ENCODE measurements at regions not wholly inside any gene's neighbourhood (a gene's known extent, or its start where the extent isn't known, plus 50 kb on each side); places are given as distances from the start of the nearest gene placed in this dataset.

- peaks cover 5% of the 10 kb centered on the region for H3K9me3 Mint-ChIP-seq
- no peak for ATAC-seq
- H3K27ac Mint-ChIP-seq, result no peak overlapping the region
These were observed 395.8 kb upstream of the DMD start for GRCh38 chrX:33607042-33607595.

More at GRCh38 chrX:33607042-33607595, 395.8 kb upstream of the DMD start:
- ChIA-PET CTCF (no interaction called here), POLR2A (interaction anchor here (0.6 kb wide), 1 partner anchor 897 kb away, joined by 3 read pairs; no protein-coding TSS in a partner anchor)
- DNase-seq (ENCODE audit: low spot score), result no peak
- H3K27me3 Mint-ChIP-seq (ENCODE audit: low read depth), result no peaks in the 10 kb centered on the region
- TF ChIP-seq TP53 (CRISPR knock-in tag; IDR thresholded peaks at IDR 0.05) (no peak), ZNF425 (CRISPR knock-in tag; conservative IDR thresholded peaks at IDR 0.05) (no peak), PRDM15 (CRISPR knock-in tag; IDR thresholded peaks at IDR 0.05) (no peak), NR1H2 (CRISPR knock-in tag; IDR thresholded peaks at IDR 0.05) (no peak), NFE2L1 (CRISPR knock-in tag; IDR thresholded peaks at IDR 0.05) (no peak), ZNF232 (CRISPR knock-in tag; IDR thresholded peaks at IDR 0.05) (no peak), GRHL2 (CRISPR knock-in tag; IDR thresholded peaks at IDR 0.05; ENCODE audit: insufficient replicate concordance, severe bottlenecking) (no peak), ZNF138 (CRISPR knock-in tag; conservative IDR thresholded peaks at IDR 0.05) (no peak), RORB (CRISPR knock-in tag; IDR thresholded peaks at IDR 0.05) (no peak), ZNF512 (CRISPR knock-in tag; IDR thresholded peaks at IDR 0.05; ENCODE audit: borderline replicate concordance) (no peak), NR2C2 (CRISPR knock-in tag; IDR thresholded peaks at IDR 0.05) (no peak), GABPB1 (CRISPR knock-in tag; IDR thresholded peaks at IDR 0.05) (no peak), ATF6 (CRISPR knock-in tag; IDR thresholded peaks at IDR 0.05) (no peak), JUN (CRISPR knock-in tag; IDR thresholded peaks at IDR 0.05) (no peak), NFATC4 (CRISPR knock-in tag; IDR thresholded peaks at IDR 0.05) (no peak), ETV6 (CRISPR knock-in tag; IDR thresholded peaks at IDR 0.05) (no peak), KAT7 (CRISPR knock-in tag; IDR thresholded peaks at IDR 0.05; ENCODE audit: borderline replicate concordance) (no peak), ZNF396 (CRISPR knock-in tag; IDR thresholded peaks at IDR 0.05; ENCODE audit: borderline replicate concordance) (no peak)
- TF ChIP-seq, protein P1, sequence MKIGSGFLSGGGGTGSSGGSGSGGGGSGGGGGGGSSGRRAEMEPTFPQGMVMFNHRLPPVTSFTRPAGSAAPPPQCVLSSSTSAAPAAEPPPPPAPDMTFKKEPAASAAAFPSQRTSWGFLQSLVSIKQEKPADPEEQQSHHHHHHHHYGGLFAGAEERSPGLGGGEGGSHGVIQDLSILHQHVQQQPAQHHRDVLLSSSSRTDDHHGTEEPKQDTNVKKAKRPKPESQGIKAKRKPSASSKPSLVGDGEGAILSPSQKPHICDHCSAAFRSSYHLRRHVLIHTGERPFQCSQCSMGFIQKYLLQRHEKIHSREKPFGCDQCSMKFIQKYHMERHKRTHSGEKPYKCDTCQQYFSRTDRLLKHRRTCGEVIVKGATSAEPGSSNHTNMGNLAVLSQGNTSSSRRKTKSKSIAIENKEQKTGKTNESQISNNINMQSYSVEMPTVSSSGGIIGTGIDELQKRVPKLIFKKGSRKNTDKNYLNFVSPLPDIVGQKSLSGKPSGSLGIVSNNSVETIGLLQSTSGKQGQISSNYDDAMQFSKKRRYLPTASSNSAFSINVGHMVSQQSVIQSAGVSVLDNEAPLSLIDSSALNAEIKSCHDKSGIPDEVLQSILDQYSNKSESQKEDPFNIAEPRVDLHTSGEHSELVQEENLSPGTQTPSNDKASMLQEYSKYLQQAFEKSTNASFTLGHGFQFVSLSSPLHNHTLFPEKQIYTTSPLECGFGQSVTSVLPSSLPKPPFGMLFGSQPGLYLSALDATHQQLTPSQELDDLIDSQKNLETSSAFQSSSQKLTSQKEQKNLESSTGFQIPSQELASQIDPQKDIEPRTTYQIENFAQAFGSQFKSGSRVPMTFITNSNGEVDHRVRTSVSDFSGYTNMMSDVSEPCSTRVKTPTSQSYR (CRISPR knock-in tag; IDR thresholded peaks at IDR 0.05), result no peak
- TF ChIP-seq, protein P2, sequence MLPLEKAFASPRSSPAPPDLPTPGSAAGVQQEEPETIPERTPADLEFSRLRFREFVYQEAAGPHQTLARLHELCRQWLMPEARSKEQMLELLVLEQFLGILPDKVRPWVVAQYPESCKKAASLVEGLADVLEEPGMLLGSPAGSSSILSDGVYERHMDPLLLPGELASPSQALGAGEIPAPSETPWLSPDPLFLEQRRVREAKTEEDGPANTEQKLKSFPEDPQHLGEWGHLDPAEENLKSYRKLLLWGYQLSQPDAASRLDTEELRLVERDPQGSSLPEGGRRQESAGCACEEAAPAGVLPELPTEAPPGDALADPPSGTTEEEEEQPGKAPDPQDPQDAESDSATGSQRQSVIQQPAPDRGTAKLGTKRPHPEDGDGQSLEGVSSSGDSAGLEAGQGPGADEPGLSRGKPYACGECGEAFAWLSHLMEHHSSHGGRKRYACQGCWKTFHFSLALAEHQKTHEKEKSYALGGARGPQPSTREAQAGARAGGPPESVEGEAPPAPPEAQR (CRISPR knock-in tag; IDR thresholded peaks at IDR 0.05), result no peak
- no peaks in the 10 kb centered on the region for H3K4me1 Mint-ChIP-seq
- H3K36me3 Mint-ChIP-seq, result no peaks in the 10 kb centered on the region
- H3K4me3 Mint-ChIP-seq, result no peak overlapping the region

Data from WTC11 (cell line).